GM12892 (cell line): ENCODE measurements at regions not wholly inside any gene's neighbourhood (a gene's known extent, or its start where the extent isn't known, plus 50 kb on each side); places are given as distances from the start of the nearest gene placed in this dataset.

Experiments
- DNase-seq: peaks from one replicate; pipeline ENCODE4 v3.0.0; 2011; ENCODE audit not compliant: insufficient read length
- FAIRE-seq: peaks from 2 replicates; lab custom pipeline; 2011; peaks lifted over from hg19 to GRCh38; lab: Jason Lieb, UNC
- POLR2A ChIP-seq: IDR thresholded peaks from 2 replicates; pipeline ENCODE4 v1.6.1; 2011; ENCODE audit warnings: low read depth, low read length, control low read depth
- POLR2AphosphoS5 ChIP-seq: IDR thresholded peaks from 2 replicates; pipeline ENCODE4 v1.6.1; 2011; ENCODE audit warnings: low read depth, low read length, control low read depth
- TAF1 ChIP-seq: IDR thresholded peaks from 2 replicates; pipeline ENCODE4 v1.6.1; 2011; ENCODE audit warnings: low read depth, mild to moderate bottlenecking, control low read depth, low read length, borderline replicate concordance

DNA sequence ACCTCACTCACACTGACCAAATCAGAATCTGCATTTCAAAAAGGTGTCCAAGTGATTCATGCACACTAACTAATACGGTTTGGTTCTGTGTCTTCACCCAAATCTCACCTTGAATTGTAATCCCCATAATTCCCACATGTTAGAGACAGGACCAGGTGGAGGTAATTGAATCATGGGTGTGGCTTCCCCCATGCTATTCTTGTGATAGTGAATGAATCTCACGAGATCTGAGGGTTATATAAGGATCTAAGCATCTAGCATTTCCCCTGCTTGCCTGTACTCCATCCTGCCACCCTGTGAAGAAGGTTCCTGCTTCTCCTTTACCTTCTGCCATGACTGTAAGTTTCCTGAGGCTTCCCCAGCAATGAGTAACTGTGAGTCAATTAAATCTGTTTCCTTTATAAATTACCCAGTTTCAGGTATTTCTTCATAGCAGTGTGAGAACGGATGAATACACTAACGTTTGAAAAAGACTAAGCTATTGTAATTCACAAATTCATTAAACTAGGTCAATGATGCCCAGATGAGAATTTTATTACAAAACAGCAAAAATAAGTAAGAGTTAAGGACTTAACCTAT is 759.1 kb downstream of the GALC start:
- no peak for DNase-seq
- TF ChIP-seq POLR2A (no peak), POLR2AphosphoS5 (no peak), TAF1 (no peak)
- no peak for FAIRE-seq

DNA sequence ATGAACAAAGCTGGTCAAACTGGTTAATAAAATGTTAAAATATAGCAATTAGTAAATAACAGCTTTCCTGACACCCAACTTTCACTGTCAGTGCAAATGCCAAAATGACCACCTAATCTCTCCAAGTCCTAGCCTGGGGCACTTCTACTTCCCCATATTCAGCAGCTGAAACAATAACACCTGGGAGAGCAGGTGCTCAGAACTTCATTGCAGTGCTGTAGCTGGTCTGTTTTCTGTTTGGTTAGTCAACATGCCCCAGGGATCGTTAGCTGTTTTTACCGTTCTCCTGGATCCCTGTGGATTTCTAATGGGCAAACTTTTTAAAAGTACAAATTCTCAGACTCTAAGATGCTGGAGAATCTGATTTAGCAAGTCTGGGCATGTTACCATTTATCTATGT is 759.7 kb downstream of the GALC start:
- FAIRE-seq (no peak), DNase-seq (no peak)
- TF ChIP-seq POLR2A: no peak
- TF ChIP-seq POLR2AphosphoS5: no peak
- no peak for TF ChIP-seq TAF1

DNA sequence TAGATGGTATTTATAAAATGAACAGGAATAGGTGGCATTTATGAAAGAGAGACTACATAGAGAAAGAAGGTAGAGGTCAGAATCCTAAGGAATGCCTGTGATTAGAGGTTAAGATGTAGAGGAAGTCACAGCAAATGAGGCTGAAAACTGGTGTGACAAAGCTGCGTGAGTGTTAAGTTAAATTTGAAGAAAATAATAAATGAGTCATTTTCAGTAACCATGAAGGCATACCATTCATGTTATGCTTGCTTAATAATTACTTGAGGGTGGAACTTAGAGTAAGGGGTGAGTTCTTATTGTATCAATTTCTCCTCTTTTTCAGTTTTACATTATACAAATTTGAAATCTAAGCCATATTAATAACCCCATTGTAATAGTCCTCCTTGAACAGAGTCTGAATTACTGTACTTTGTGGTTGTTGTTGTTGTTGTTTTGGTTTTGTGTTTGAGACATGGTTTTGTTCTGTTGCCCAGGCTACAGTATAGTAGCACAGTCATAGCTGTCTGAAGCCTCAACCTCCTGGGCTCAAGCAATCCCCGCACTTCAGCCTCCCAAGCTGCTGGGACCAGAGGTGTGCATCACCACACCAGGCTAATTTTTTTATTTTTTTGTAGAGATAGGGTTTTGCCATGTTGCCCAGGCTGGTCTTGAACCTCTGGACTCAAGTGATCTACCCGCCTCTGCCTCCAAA is 761.5 kb downstream of the GALC start:
- FAIRE-seq: no peak
- DNase-seq: no peak
- no peak for TF ChIP-seq POLR2A
- no peak for TF ChIP-seq TAF1
- no peak for TF ChIP-seq POLR2AphosphoS5

GRCh38 chr14:87230726-87231125 is 762.3 kb downstream of the GALC start:
- TF ChIP-seq POLR2A (no peak), POLR2AphosphoS5 (no peak), TAF1 (no peak)
- FAIRE-seq (no peak), DNase-seq (no peak)

GRCh38 chr14:87229131-87229530 is 763.9 kb downstream of the GALC start:
- no peak for DNase-seq
- no peak for FAIRE-seq
- TF ChIP-seq TAF1 (no peak), POLR2AphosphoS5 (no peak), POLR2A (no peak)

DNA sequence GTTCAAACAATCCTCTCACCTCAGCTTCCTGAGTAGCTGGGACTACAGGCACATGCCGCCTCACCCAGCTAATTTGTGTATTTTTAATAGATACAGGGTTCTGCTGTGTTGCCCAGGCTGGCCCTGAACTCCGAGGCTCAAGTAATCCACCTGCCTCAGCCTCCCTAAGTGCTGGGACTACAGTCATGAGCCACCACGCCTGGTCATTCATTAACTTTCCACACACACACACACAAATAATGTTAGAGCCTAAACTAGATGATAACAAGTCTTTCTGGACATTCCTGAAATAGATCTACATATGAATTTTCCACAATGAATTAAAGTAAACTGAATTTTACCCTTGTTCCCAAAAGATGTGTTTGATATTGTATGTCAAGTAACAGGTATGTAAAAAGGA is 776.0 kb downstream of the GALC start:
- FAIRE-seq: no peak
- no peak for TF ChIP-seq POLR2A
- TF ChIP-seq TAF1: no peak
- TF ChIP-seq POLR2AphosphoS5: no peak

DNA sequence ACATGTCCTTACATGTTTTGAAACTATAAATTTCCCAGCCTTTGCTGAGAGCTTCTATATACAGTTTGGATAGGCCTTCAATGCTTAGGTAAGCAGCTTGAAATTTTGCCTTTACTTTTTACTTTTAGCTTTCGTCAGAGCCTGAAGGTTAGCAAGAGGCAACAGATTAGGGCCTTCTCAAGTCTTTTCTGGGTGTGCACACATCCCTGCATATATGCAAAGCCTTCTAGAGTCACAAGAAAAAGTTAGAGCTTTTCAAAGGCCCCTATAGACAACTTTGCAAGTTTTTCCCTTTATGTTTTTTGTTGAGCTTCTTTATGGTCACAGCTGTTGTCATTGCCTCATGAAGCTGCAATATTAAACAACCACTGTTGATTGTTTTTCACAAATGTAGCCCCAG is 778.4 kb downstream of the GALC start:
- DNase-seq (no peak), FAIRE-seq (no peak)
- TF ChIP-seq POLR2A (no peak), TAF1 (no peak), POLR2AphosphoS5 (no peak)

More for the DNA sequence above, 776.0 kb downstream of the GALC start:
- DNase-seq: no peak

- TF ChIP-seq POLR2A (no peak), TAF1 (no peak), POLR2AphosphoS5 (no peak)
- DNase-seq (no peak), FAIRE-seq (no peak)
Observed at GRCh38 chr14:87207756-87208155, 785.2 kb downstream of the GALC start.

GRCh38 chr14:87205811-87206210 is 787.2 kb downstream of the GALC start:
- no peak for DNase-seq
- FAIRE-seq: no peak
- TF ChIP-seq POLR2A (no peak), POLR2AphosphoS5 (no peak), TAF1 (no peak)

- no peak for FAIRE-seq
- no peak for DNase-seq
- TF ChIP-seq POLR2A (no peak), POLR2AphosphoS5 (no peak), TAF1 (no peak)
Observed at GRCh38 chr14:87203346-87203745, 789.6 kb downstream of the GALC start.

DNA sequence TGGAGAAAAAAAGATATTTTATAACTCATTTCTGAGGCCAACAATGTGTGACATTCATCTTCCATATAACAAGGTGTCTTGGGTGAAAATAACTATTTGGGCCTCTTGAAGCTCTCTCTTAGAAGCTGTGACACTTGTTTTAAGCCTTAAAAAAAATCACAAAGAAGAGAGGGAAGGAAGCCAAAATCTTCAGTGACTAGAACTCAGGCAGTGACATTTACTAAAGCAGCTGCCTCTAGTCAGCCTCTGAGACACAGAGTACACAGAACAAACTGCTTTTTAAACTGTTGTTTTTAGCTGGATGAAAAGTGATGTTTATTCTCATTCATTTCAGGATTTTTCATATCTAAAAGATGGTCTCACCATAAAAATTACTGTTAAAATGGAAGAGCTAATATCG is 793.6 kb downstream of the GALC start:
- TF ChIP-seq POLR2AphosphoS5 (no peak), TAF1 (no peak), POLR2A (no peak)
- no peak for DNase-seq
- FAIRE-seq: no peak

- TF ChIP-seq POLR2A: no peak
- no peak for DNase-seq
- FAIRE-seq: no peak
Observed at GRCh38 chr14:87196436-87196835, 796.5 kb downstream of the GALC start.
